Sigmoid colon (tissue), 6 donors: ENCODE measurements at regions not wholly inside any gene's neighbourhood (a gene's known extent, or its start where the extent isn't known, plus 50 kb on each side); places are given as distances from the start of the nearest gene placed in this dataset.

Source experiments
- DNase-seq: peaks from one replicate; pipeline ENCODE4 v3.0.0-alpha.2; 2019
- H3K27ac ChIP-seq, 4 donors: fragments of 200-600 bp; sonication (generic); one replicate each; pipeline ENCODE4 v1.5.1; 2016 to 2019; ENCODE audit warnings: mild to moderate bottlenecking in 1 of 4
- H3K27me3 ChIP-seq, 3 donors: fragments of 200-600 bp; sonication (generic); one replicate each; pipeline ENCODE4 v1.5.1; 2019; ENCODE audit warnings: mild to moderate bottlenecking in 1 of 3
- H3K36me3 ChIP-seq, 4 donors: fragments of 200-600 bp; sonication (generic); one replicate each; pipeline ENCODE4 v1.5.1; 2016 to 2019
- H3K4me1 ChIP-seq, 4 donors: fragments of 200-600 bp; sonication (generic); one replicate each; pipeline ENCODE4 v1.5.1; 2017 to 2019
- H3K4me3 ChIP-seq, 4 donors: fragments of 200-600 bp; sonication (generic); one replicate each; pipeline ENCODE4 v1.5.1; 2017 to 2019; ENCODE audit warnings: mild to moderate bottlenecking in 2 of 4, moderate library complexity in 1 of 4
- H3K9me3 ChIP-seq, 4 donors: fragments of 200-600 bp in 3 of 4; sonication (generic) in 3 of 4; one replicate each; pipeline versions ENCODE4 v1.5.1 to v1.6.1; 2013 to 2019
- CTCF ChIP-seq, 4 experiments: fragments of 450-650 bp in 3 of 4; fragments of 200-600 bp in 1 of 4; IDR thresholded peaks; one replicate each; pipeline ENCODE4 v1.5.1; 2016 to 2019; ENCODE audit warnings: antibody characterized with exemption in 4 of 4, mild to moderate bottlenecking in 3 of 4, moderate library complexity in 2 of 4
- EP300 ChIP-seq, 4 donors: sonication (generic); formaldehyde crosslinking; IDR thresholded peaks; one replicate each; pipeline ENCODE4 v1.6.1; 2017; ENCODE audit warnings: antibody characterized with exemption in 4 of 4
- POLR2A ChIP-seq, 2 donors: fragments of 450-650 bp; IDR thresholded peaks; one replicate each; pipeline ENCODE4 v1.6.1; 2016; ENCODE audit warnings: antibody characterized with exemption in 2 of 2, mild to moderate bottlenecking in 2 of 2, moderate library complexity in 2 of 2
- POLR2AphosphoS5 ChIP-seq, 4 donors: sonication (generic); formaldehyde crosslinking; IDR thresholded peaks; one replicate each; pipeline ENCODE4 v1.6.1; 2017; ENCODE audit warnings: antibody characterized with exemption in 4 of 4
- WGBS, 2 donors: extraction: QIAGEN DNeasy Blood & Tissue Kit; methylation state at CpG; one replicate each; pipeline ENCODE4 v1.1.7; 2013; 5-methylcytosine and 5-hydroxymethylcytosine counted together
- intact Hi-C: fragments of 100-400 bp; cut with DNase I; formaldehyde crosslinking; loops from one replicate; pipeline ENCODE4 v1.15.1; 2023
- donor health status: healthy with polysubstance abuse.
- donor health status: healthy.

- H3K4me3 ChIP-seq: no peak overlapping the region
- TF ChIP-seq POLR2A (IDR thresholded peaks at IDR 0.05) (no peak), EP300 (IDR thresholded peaks at IDR 0.05) (no peak), CTCF (IDR thresholded peaks at IDR 0.05) (no peak), POLR2AphosphoS5 (IDR thresholded peaks at IDR 0.05) (no peak)
- 77 to 78% methylated on average over 8 of the region's 8 CpGs for WGBS, 2 donors
- no peaks in the 10 kb centered on the region for H3K36me3 ChIP-seq
- intact Hi-C loops: no loop called here
- no peaks in the 10 kb centered on the region for H3K27me3 ChIP-seq
- no peak for DNase-seq
- no peaks in the 10 kb centered on the region for H3K9me3 ChIP-seq
- peaks cover 0 to 43% (median 32%) of the 10 kb centered on the region in 4 donors for H3K4me1 ChIP-seq
- H3K27ac ChIP-seq: peak overlapping the region in 1 of 4 donors; percentile 49
Measured at GRCh38 chr5:74272831-74273451, 367.6 kb downstream of the ENC1 start.

DNA sequence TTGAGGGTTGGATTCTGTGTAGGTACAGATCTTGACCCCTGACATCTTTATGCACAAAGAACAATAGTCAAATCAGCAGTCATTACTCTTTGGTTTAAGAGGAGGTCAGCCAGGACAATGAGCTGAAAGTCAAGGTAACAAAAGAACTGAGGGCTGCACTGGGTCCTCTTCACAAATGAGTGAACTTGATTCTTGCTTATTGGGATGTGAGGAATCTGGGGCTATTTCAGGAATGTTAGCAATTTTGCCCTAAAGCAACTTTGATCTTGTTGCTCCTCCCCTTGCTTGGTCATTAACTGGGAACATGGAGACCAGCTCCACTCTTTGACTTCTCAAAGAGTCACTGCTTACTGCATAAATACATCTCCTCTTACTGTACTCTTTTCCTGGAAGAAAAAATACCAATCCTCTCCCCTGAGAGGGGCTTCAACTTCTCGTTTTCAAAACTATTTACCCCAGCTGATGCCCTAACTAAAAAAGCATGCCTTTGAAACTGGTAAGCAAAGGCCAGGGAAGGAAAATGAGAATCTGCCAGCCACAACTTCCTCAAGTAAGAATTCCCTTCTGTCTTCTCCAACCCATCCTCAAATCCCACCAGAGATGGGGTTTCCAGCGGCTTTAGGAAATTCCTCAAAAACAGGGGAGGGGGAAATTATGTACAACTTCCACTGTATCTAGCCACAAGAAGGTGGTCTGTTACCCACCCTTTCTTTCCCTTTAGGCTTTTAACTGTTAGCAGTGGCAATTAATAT, 368.3 kb downstream of the ENC1 start:
- intact Hi-C loops: no loop called here
- Histone ChIP-seq H3K36me3 (no peaks in the 10 kb centered on the region), H3K4me1 (peaks cover 0 to 43% (median 32%) of the 10 kb centered on the region in 4 donors), H3K4me3 (no peak overlapping the region), H3K27me3 (no peaks in the 10 kb centered on the region), H3K9me3 (no peaks in the 10 kb centered on the region), H3K27ac (peak overlapping the region in 1 of 4 donors; percentile 49)
- 79 to 87% methylated on average over 2 of the region's 2 CpGs for WGBS, 2 donors
- TF ChIP-seq POLR2A (IDR thresholded peaks at IDR 0.05) (no peak), EP300 (IDR thresholded peaks at IDR 0.05) (no peak), POLR2AphosphoS5 (IDR thresholded peaks at IDR 0.05) (no peak), CTCF (IDR thresholded peaks at IDR 0.05) (no peak)
- no peak for DNase-seq

DNA sequence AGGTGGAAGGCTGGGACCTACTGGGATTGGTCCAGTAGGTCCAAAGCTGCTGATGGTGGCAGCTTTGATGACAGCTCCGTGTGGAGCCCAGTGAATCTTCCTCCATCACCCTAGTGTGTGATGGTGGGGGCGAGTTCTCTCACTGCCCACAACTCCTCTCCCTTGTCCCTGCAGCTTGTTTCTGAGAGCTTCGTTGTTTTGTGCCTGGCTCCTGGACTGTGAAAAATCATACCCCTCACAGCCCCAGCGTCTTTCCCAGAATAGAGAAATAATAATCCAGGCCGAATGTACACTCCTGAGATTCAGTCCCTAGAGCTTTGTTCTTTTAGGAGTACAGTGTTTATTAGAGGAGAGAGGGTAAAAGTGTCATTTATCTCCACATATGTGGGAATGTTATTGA, 372.2 kb downstream of the ENC1 start:
- TF ChIP-seq POLR2AphosphoS5 (IDR thresholded peaks at IDR 0.05) (no peak), POLR2A (IDR thresholded peaks at IDR 0.05) (no peak), EP300 (IDR thresholded peaks at IDR 0.05) (no peak), CTCF (IDR thresholded peaks at IDR 0.05) (no peak)
- H3K9me3 ChIP-seq: no peaks in the 10 kb centered on the region
- WGBS, 2 donors: 88 to 94% methylated on average over 5 of the region's 5 CpGs
- no peak overlapping the region for H3K4me3 ChIP-seq
- H3K27me3 ChIP-seq: no peaks in the 10 kb centered on the region
- no peaks in the 10 kb centered on the region for H3K36me3 ChIP-seq
- intact Hi-C loops: no loop called here
- H3K27ac ChIP-seq: no peak overlapping the region
- peaks cover 0 to 14% (median 12%) of the 10 kb centered on the region in 4 donors for H3K4me1 ChIP-seq
- DNase-seq: no peak

- H3K36me3 ChIP-seq: no peaks in the 10 kb centered on the region
- H3K27ac ChIP-seq: no peak overlapping the region
- peaks cover 0 to under 1% (median under 1%) of the 10 kb centered on the region in 4 donors for H3K4me1 ChIP-seq
- no peaks in the 10 kb centered on the region for H3K27me3 ChIP-seq
- intact Hi-C loops: no loop called here
- no peaks in the 10 kb centered on the region for H3K9me3 ChIP-seq
- TF ChIP-seq POLR2A (IDR thresholded peaks at IDR 0.05): no peak
- no peak for TF ChIP-seq CTCF (IDR thresholded peaks at IDR 0.05)
- no peak for TF ChIP-seq EP300 (IDR thresholded peaks at IDR 0.05)
- TF ChIP-seq POLR2AphosphoS5 (IDR thresholded peaks at IDR 0.05): no peak
- DNase-seq: no peak
- WGBS, 2 donors: 84 to 95% methylated on average over 5 of the region's 5 CpGs
- no peak overlapping the region for H3K4me3 ChIP-seq
Measured at GRCh38 chr5:74266836-74267235, 373.7 kb downstream of the ENC1 start.
